ENCODE measurements at regions not wholly inside any gene's neighbourhood (a gene's known extent, or its start where the extent isn't known, plus 50 kb on each side); places are given as distances from the start of the nearest gene placed in this dataset.

DNA sequence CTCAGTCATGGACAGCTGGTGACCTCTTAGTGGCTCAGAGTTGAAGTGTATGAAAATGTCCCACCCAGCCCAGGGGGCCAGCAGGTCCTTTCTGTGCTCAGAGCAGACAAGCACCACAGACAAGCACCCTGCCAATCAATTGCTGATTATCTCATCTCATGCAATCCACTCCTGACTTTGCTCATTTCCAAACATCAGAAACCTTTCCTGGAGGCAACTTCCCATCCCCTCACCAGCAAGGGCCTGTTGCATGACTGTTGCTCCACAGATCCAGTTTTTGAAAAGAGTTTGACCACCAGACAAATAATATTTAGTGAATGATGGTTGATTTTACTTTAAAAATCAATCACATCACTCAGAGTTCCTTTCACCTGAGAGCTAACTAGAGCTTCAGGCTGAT, 397.3 kb upstream of the KLF4 start (continued):
- TF ChIP-seq REST (IDR thresholded peaks at IDR 0.05; ENCODE audit: unreplicated experiment) (no peak), CTCF (conservative IDR thresholded peaks at IDR 0.05; ENCODE audit: low read depth in 2 of 2) (no peak), NANOG (IDR thresholded peaks at IDR 0.05; ENCODE audit: borderline replicate concordance) (no peak), CREB1 (CRISPR knock-in tag; IDR thresholded peaks at IDR 0.05; ENCODE audit: low read depth) (no peak), JUNB (IDR thresholded peaks at IDR 0.05; ENCODE audit: unreplicated experiment) (no peak), EZH2phosphoT487 (IDR thresholded peaks at IDR 0.05; ENCODE audit: unreplicated experiment) (no peak), EZH2 (IDR thresholded peaks at IDR 0.05; ENCODE audit: low read depth, unreplicated experiment) (no peak), POLR2AphosphoS5 (IDR thresholded peaks at IDR 0.05; ENCODE audit: low read depth) (no peak)

GRCh38 chr9:107883496-107884124, 394.0 kb upstream of the KLF4 start:
- Histone ChIP-seq H2AFZ (no peak overlapping the region), H3F3A (replicated peaks; ENCODE audit: low read depth) (no peaks in the 10 kb centered on the region), H3K4me1 (ENCODE audit: insufficient read depth) (no peaks in the 10 kb centered on the region), H3K27me3 (ENCODE audit: insufficient read depth) (no peaks in the 10 kb centered on the region), H3K4me3 (no peak overlapping the region), H3K4me2 (no peak overlapping the region), H3K9me2 (ENCODE audit: insufficient read depth) (peaks cover 3% of the 10 kb centered on the region; the same call in 1 of the 2 replicates), H3K79me2 (replicated peaks; ENCODE audit: insufficient read depth) (no peaks in the 10 kb centered on the region), H4K20me1 (replicated peaks; ENCODE audit: insufficient read depth) (no peaks in the 10 kb centered on the region), H3K36me3 (ENCODE audit: insufficient read depth) (no peaks in the 10 kb centered on the region), H3K27ac (ENCODE audit: low read depth) (no peak overlapping the region)
- H3K36me3 Mint-ChIP-seq (ENCODE audit: low read depth): no peaks in the 10 kb centered on the region
- H3K27ac Mint-ChIP-seq: no peak overlapping the region
- H3K27me3 Mint-ChIP-seq (ENCODE audit: insufficient read depth, low read depth, poor library complexity): no peaks in the 10 kb centered on the region
- DNase-seq (ENCODE audit: low spot score) (no peak), ATAC-seq (no peak)
- H3K4me3 Mint-ChIP-seq: no peak overlapping the region
- no peaks in the 10 kb centered on the region for H3K4me1 Mint-ChIP-seq
- no peaks in the 10 kb centered on the region for H3K9me3 Mint-ChIP-seq
- TF ChIP-seq, protein P1, sequence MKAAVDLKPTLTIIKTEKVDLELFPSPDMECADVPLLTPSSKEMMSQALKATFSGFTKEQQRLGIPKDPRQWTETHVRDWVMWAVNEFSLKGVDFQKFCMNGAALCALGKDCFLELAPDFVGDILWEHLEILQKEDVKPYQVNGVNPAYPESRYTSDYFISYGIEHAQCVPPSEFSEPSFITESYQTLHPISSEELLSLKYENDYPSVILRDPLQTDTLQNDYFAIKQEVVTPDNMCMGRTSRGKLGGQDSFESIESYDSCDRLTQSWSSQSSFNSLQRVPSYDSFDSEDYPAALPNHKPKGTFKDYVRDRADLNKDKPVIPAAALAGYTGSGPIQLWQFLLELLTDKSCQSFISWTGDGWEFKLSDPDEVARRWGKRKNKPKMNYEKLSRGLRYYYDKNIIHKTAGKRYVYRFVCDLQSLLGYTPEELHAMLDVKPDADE (IDR thresholded peaks at IDR 0.05): no peak
- TF ChIP-seq CTCF (conservative IDR thresholded peaks at IDR 0.05; ENCODE audit: low read depth in 2 of 2) (no peak), ZNF114 (CRISPR knock-in tag; IDR thresholded peaks at IDR 0.05) (no peak), POLR2AphosphoS5 (IDR thresholded peaks at IDR 0.05; ENCODE audit: low read depth) (no peak), EZH2 (IDR thresholded peaks at IDR 0.05; ENCODE audit: low read depth, unreplicated experiment) (no peak)

Data from GM23338 (cell line).